Left ventricle myocardium superior (tissue), 1 donor: ENCODE measurements at regions not wholly inside any gene's neighbourhood (a gene's known extent, or its start where the extent isn't known, plus 50 kb on each side); places are given as distances from the start of the nearest gene placed in this dataset.
"Not testable (repeated sequence)": the region's sequence is repeated elsewhere in the genome, so short reads cannot be mapped to it uniquely, and the experiment has no call there.

Experiments
- ATAC-seq: fragments of 200-7000 bp; cut with Tn5 transposase; one replicate; pipeline ENCODE4 v1.9.1; 2020; ENCODE audit warnings: mild to moderate bottlenecking, moderate library complexity
- DNase-seq: peaks from one replicate; pipeline ENCODE4 v3.0.0-alpha.2; 2020
- intact Hi-C: fragments of 100-400 bp; cut with micrococcal nuclease; formaldehyde crosslinking; loops from one replicate; pipeline ENCODE4 v1.11.0; 2022
- donor health status: DM: no; HTN: yes; CAD: no; lungs with severe emphysema.

DNA sequence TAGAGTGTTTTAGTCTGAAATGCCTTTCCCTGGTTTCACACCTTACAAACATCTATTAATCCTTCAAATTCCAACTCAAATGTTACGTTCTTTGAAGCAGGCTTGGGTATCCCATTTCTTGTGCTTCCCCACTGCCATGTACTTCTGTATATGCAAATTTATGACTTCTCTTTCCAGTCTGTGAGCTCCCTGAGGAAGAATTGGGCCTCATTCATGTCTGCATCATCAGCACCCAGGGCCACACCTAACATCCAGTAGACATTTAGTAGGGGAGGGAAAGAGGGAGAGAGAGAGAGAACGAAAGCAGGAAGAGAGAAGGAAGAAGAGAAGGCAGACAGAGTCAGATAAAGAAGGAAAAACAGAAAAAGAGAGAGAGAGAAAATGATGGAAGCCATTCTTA is 53.3 kb upstream of the KY start:
- DNase-seq (no peak), ATAC-seq (no peak)
- intact Hi-C loops = no loop called here

DNA sequence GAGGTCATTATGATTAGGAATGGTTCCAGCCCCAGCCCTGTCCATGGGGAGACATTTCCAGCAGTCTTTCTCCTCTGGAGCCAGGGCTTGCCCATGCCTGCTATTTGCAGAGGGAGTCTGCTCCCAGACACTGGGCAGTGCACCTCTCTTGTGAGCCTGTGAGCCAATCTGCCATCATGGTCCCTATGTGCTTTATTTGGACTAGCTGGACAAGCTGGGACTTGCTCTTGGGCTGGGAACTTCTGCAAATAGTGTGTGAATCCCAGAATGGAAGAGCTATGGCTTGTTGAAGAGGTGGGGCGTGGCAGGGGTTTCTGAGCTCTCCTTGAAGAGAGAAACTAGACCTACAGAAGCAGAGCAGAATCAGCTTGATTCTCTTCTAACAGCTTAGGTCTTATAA is 53.7 kb upstream of the KY start:
- intact Hi-C loops = no loop called here
- DNase-seq (no peak), ATAC-seq (no peak)

- intact Hi-C loops = no loop called here
- DNase-seq = no peak
- ATAC-seq = no peak
Measured at GRCh38 chr3:134707908-134708597, 57.2 kb upstream of the KY start.

DNA sequence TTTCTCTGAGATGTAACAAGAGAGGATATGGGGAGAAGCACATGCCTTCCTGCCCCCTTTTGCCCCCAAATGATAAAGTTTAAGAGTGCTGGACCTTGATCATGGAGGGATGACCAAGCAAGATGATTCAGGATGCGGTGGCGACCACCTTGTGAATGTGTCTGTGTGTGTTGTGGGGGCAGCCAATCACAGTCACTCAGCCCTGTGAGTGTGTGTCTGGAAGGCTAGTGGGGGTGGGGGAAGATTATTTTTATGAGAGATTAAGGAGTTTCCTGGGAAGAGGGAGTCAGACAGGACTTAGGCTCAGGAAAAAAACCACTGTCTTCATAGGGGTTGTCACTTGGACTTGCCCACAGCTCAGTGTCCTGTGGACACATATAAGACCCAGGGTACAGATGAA is 57.8 kb upstream of the KY start:
- ATAC-seq (no peak), DNase-seq (no peak)
- intact Hi-C loops = no loop called here

DNA sequence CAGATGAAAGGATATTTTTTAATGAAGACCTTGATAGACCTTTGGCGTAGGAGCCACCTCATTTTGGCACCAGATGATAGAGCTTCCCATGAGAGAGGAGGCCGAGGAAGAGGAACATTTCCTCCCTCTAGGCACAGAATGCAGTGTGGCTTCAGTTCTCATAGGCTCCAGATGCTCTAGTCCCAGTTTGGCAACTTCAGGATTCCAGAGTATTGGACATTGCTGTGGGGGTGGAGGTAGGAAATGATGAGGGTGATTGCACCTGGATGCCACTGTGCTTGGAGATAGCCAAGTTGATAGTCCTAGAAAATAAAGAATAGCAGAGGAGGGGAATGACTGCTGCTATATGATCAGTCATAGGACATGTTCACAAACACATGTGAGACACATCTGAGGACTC is 58.3 kb upstream of the KY start:
- no peak for ATAC-seq
- DNase-seq = no peak
- intact Hi-C loops = no loop called here

GRCh38 chr3:134709561-134710312 is 58.9 kb upstream of the KY start:
- no peak for DNase-seq
- ATAC-seq = peak; percentile 67
- intact Hi-C loops = no loop called here

DNA sequence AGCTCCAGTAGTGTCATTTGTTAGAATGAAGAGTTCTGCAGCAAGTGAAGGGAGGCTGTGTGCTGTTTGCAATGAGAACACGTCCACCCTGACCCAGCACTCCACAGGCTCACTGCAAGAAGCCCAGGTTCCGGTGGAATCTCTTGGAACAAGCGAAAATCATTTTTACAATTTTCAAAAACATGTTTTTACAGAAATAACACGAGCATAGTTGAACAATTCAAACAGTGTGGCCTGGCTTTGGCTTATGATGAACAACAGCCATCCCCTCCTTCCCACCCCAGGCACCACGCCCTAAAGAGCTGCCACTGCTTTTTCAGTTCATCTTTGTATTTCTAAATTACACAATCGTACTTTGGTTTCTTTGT is 59.5 kb upstream of the KY start:
- ATAC-seq (peak; percentile 13), DNase-seq (no peak)
- intact Hi-C loops = no loop called here

DNA sequence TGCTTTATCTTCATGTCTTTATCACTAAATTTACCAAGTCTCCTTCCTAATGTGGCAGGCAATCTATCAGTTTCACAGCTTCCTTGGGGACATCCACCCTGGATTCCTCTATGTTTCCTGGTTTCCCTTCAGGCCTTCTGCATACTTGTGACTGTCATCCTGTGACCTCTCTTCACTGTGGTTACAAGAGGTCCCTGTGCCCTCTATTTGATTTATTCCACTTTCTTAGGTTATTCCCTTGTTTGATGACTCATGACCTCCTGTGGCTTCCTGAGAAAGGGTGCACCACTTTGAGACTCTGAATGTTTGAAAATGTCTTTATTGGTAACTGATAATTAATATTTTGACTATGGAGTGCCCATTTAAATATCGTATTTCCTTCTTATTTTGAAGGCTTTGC is 60.5 kb upstream of the KY start:
- DNase-seq (no peak), ATAC-seq (no peak)
- intact Hi-C loops = no loop called here

GRCh38 chr3:134713671-134714070 is 62.8 kb upstream of the KY start:
- intact Hi-C loops = no loop called here
- no peak for DNase-seq
- ATAC-seq = no peak

- intact Hi-C loops = no loop called here
- ATAC-seq = no peak
- no peak for DNase-seq
Measured at GRCh38 chr3:134718726-134719125, 67.9 kb upstream of the KY start.

- ATAC-seq (no peak), DNase-seq (no peak)
- intact Hi-C loops = no loop called here
Measured at GRCh38 chr3:134721214-134721613, 70.4 kb upstream of the KY start.

GRCh38 chr3:134722969-134723368 is 72.1 kb upstream of the EPHB1 start:
- ATAC-seq (no peak), DNase-seq (no peak)
- intact Hi-C loops = no loop called here

- ATAC-seq = no peak
- intact Hi-C loops = no loop called here
- DNase-seq = no peak
Measured at GRCh38 chr3:134729649-134730048, 65.4 kb upstream of the EPHB1 start.

GRCh38 chr3:134737516-134737915 is 57.5 kb upstream of the EPHB1 start:
- intact Hi-C loops = no loop called here
- no peak for ATAC-seq

DNA sequence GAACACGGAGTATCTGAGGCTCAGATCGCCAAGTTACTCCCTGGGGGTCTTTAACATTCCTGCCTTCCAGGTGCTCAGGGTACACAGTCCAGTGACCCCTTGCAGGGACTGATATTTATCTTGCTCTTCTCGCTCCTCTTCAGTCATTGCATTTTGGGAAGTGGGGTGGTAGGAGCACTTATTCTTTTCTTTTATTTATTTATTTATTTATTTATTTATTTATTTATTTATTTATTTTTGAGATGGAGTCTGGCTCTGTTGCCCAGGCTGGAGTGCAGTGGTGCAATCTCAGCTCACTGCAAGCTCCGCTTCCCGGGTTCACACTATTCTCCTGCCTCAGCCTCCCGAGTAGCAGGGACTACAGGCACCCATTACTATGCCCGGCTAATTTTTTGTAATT is 55.0 kb upstream of the EPHB1 start:
- DNase-seq, intact Hi-C loops, ATAC-seq: not testable (repeated sequence)

More at GRCh38 chr3:134737516-134737915, 57.5 kb upstream of the EPHB1 start:
- no peak for DNase-seq

GRCh38 chr3:134742202-134742601 is 52.9 kb upstream of the EPHB1 start:
- ATAC-seq (no peak), DNase-seq (no peak)
- intact Hi-C loops = no loop called here

DNA sequence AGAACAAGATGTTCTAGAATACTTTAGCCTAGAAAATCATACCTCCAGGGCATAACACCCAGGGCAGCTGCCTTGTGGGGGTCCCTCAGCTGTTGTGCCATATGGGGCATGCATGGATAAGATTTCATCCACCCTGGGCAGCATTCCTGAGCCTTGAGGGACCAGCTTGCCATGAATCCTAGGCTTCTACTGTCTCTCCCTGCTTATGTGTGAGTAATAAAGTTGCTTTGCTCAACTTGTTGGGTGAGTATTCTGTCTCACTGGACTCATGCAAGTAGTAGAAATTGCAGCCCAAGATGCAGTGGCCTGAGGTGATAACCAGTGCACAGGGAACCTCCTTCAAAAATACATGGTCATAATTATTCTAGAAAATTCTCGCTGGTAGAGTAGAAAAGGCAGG is 52.1 kb upstream of the EPHB1 start:
- ATAC-seq = no peak
- intact Hi-C loops = no loop called here
- DNase-seq = no peak
